ENCODE measurements at regions not wholly inside any gene's neighbourhood (a gene's known extent, or its start where the extent isn't known, plus 50 kb on each side); places are given as distances from the start of the nearest gene placed in this dataset.

- TF ChIP-seq POLR2A (IDR thresholded peaks at IDR 0.05): no peak
- TF ChIP-seq CTCF (IDR thresholded peaks at IDR 0.05): no peak
These were observed 533.3 kb upstream of the GHITM start for GRCh38 chr10:83605783-83606630.

Data from prostate gland (tissue), 2 donors.